Midbrain (tissue), 1 donor: ENCODE measurements at regions not wholly inside any gene's neighbourhood (a gene's known extent, or its start where the extent isn't known, plus 50 kb on each side); places are given as distances from the start of the nearest gene placed in this dataset.
"Not testable (repeated sequence)": the region's sequence is repeated elsewhere in the genome, so short reads cannot be mapped to it uniquely, and the experiment has no call there.

ENCODE experiments used
- DNase-seq: peaks from one replicate; lab custom pipeline; 2025; lab: John Stamatoyannopoulos, UW

GRCh38 chr6:10343320-10343719 lies 71.6 kb downstream of the TFAP2A start:
- no peak for DNase-seq

GRCh38 chr6:10341605-10342004 lies 73.3 kb downstream of the TFAP2A start:
- no peak for DNase-seq

GRCh38 chr6:10338151-10338550 lies 76.7 kb downstream of the TFAP2A start:
- DNase-seq, result no peak

GRCh38 chr6:10337376-10337775 lies 77.5 kb downstream of the TFAP2A start:
- DNase-seq, result not testable (repeated sequence)

GRCh38 chr6:10332111-10332510 lies 82.8 kb downstream of the TFAP2A start:
- DNase-seq, result no peak

- no peak for DNase-seq
Measured at GRCh38 chr6:10331334-10331968, 83.4 kb downstream of the TFAP2A start.

GRCh38 chr6:10330515-10330914 lies 84.4 kb downstream of the TFAP2A start:
- DNase-seq, result no peak

- DNase-seq, result no peak
Measured at GRCh38 chr6:10323018-10323417, 91.9 kb downstream of the TFAP2A start.

GRCh38 chr6:10320291-10320690 lies 94.6 kb downstream of the TFAP2A start:
- no peak for DNase-seq

- peak; percentile 74 for DNase-seq
Measured at GRCh38 chr6:10316373-10316721, 98.5 kb downstream of the TFAP2A start.

GRCh38 chr6:10315658-10316372 lies 99.1 kb downstream of the TFAP2A start:
- DNase-seq, result peak; percentile 39

- no peak for DNase-seq
Measured at GRCh38 chr6:10315034-10315433, 99.8 kb downstream of the TFAP2A start.

- DNase-seq, result no peak
Measured at GRCh38 chr6:10314163-10314955, 100.5 kb downstream of the TFAP2A start.

GRCh38 chr6:10313799-10314162 lies 101.1 kb downstream of the TFAP2A start:
- no peak for DNase-seq

GRCh38 chr6:10312445-10312844 lies 102.4 kb downstream of the TFAP2A start:
- no peak for DNase-seq

GRCh38 chr6:10311546-10312405 lies 103.1 kb downstream of the TFAP2A start:
- DNase-seq, result not testable (repeated sequence)

GRCh38 chr6:10310826-10311225 lies 104.0 kb downstream of the TFAP2A start:
- DNase-seq, result no peak

GRCh38 chr6:10310330-10310653 lies 104.6 kb downstream of the TFAP2A start:
- no peak for DNase-seq

GRCh38 chr6:10309457-10310329 lies 105.2 kb downstream of the TFAP2A start:
- no peak for DNase-seq

- DNase-seq, result no peak
Measured at GRCh38 chr6:10307476-10307875, 107.4 kb downstream of the TFAP2A start.

- no peak for DNase-seq
Measured at GRCh38 chr6:10307028-10307427, 107.8 kb downstream of the TFAP2A start.
